ENCODE measurements at regions not wholly inside any gene's neighbourhood (a gene's known extent, or its start where the extent isn't known, plus 50 kb on each side); places are given as distances from the start of the nearest gene placed in this dataset.

DNA sequence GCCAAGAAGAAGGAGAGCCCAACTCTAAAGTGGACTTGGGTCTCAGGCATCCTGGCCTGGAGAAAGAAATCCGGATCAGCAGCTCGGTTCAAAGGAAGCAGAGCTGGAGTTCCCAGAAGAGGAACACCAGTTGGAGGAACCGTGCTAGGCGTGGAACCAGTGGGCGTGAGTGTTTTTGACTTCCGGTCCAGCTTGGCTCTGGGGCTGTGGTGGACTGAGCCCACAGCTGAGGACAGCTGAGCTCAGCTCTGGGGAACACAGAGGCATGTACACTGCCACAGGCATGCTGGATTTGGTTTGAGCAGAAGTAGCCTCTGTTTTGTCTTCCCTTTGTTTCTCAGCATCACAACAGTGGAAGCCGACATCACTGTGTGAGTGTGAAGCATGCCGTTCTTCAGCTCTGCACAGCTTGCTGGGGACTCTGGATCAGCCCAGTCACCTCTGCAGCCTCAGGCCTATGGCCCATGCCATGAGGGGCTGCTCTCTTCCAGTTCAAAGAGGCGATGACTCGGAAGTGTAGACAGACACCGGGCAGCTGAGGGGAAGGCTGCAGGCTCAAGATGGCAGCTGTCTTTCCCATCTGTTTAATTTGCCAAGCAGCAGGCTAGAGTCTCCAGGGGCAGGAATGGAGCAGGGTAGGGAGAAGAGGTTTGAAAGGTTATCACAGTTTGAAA is 185.8 kb upstream of the UBE3A start:
- no peak overlapping the region for H3K4ac ChIP-seq (ENCODE audit: low read depth in 1 of 2, low read length in 2 of 2)
- no peak overlapping the region for H2BK15ac ChIP-seq (ENCODE audit: low read depth, poor library complexity, severe bottlenecking)
- no peaks in the 10 kb centered on the region for H3K79me1 ChIP-seq (replicated peaks; ENCODE audit: low read length, poor library complexity, severe bottlenecking)
- H3K4me2 ChIP-seq (ENCODE audit: low read length, poor library complexity, severe bottlenecking): no peak overlapping the region
- H3K9ac ChIP-seq (ENCODE audit: low read length): no peak overlapping the region
- no peak overlapping the region for H4K8ac ChIP-seq (ENCODE audit: low read length)
- H4K91ac ChIP-seq (ENCODE audit: low read length): no peak overlapping the region
- no peak overlapping the region for H2BK120ac ChIP-seq (ENCODE audit: low read depth, low read length)
- no peaks in the 10 kb centered on the region for H3K36me3 ChIP-seq (ENCODE audit: control insufficient read depth in 1 of 2, insufficient read depth in 2 of 2, low read depth in 1 of 2, low read length in 2 of 2)
- H2AFZ ChIP-seq (ENCODE audit: low read depth, low read length): no peak overlapping the region
- no peak overlapping the region for H3K14ac ChIP-seq (ENCODE audit: low read length in 2 of 2)
- 82% methylated on average over 11 of the region's 11 CpGs for WGBS
- no peak overlapping the region for H3K23ac ChIP-seq (ENCODE audit: low read length in 2 of 2)
- no peak overlapping the region for H2BK12ac ChIP-seq (ENCODE audit: low read length in 2 of 2)
- H3K18ac ChIP-seq (ENCODE audit: low read depth in 1 of 2, low read length in 2 of 2): no peak overlapping the region
- no peaks in the 10 kb centered on the region for H3K4me1 ChIP-seq (ENCODE audit: control insufficient read depth, insufficient read depth, low read depth, low read length)
- H3K27me3 ChIP-seq (ENCODE audit: control insufficient read depth in 1 of 2, insufficient read depth in 1 of 2, low read length in 2 of 2): peaks cover 0 to 15% of the 10 kb centered on the region in 2 experiments
- no peak overlapping the region for H2AK5ac ChIP-seq (ENCODE audit: low read length, severe bottlenecking)
- no peak overlapping the region for H2BK5ac ChIP-seq (ENCODE audit: low read depth, low read length, poor library complexity, severe bottlenecking)
- no peaks in the 10 kb centered on the region for H3K9me3 ChIP-seq (ENCODE audit: control insufficient read depth, low read length)
- no peak overlapping the region for H3K27ac ChIP-seq (ENCODE audit: low read length, poor library complexity, severe bottlenecking)
- H3K4me3 ChIP-seq (ENCODE audit: insufficient read depth in 1 of 2, low read depth in 1 of 2, low read length in 2 of 2): no peak overlapping the region
- no peak for DNase-seq

DNA sequence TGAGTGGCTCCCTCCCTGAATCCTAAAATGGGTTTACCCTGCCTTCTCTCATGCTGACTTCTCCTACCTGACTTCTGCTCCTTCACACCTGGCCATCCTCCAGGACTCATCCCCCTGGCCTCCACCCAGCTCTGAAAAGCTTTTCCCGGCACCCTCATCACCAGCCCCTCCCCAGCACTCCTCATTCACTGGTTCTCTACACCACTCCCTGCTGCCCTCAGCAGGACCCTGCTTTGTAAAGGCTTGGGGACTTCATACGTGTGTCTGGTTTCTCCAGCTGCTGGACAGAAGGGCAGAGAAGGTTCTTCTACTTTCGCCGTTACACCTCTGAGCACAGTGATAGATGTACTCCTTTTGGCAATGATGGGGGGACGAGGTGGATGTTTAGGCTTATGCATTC is 184.9 kb upstream of the UBE3A start:
- Histone ChIP-seq H2BK12ac (ENCODE audit: low read length in 2 of 2) (no peak overlapping the region), H3K23ac (ENCODE audit: low read length in 2 of 2) (no peak overlapping the region), H3K27me3 (ENCODE audit: control insufficient read depth in 1 of 2, insufficient read depth in 1 of 2, low read length in 2 of 2) (peaks cover 0 to 15% of the 10 kb centered on the region in 2 experiments), H3K4me2 (ENCODE audit: low read length, poor library complexity, severe bottlenecking) (no peak overlapping the region), H3K9me3 (ENCODE audit: control insufficient read depth, low read length) (no peaks in the 10 kb centered on the region), H3K4me1 (ENCODE audit: control insufficient read depth, insufficient read depth, low read depth, low read length) (no peaks in the 10 kb centered on the region), H3K9ac (ENCODE audit: low read length) (no peak overlapping the region), H3K36me3 (ENCODE audit: control insufficient read depth in 1 of 2, insufficient read depth in 2 of 2, low read depth in 1 of 2, low read length in 2 of 2) (no peaks in the 10 kb centered on the region), H2BK120ac (ENCODE audit: low read depth, low read length) (no peak overlapping the region), H4K91ac (ENCODE audit: low read length) (no peak overlapping the region), H3K79me1 (replicated peaks; ENCODE audit: low read length, poor library complexity, severe bottlenecking) (no peaks in the 10 kb centered on the region), H2AK5ac (ENCODE audit: low read length, severe bottlenecking) (no peak overlapping the region), H3K14ac (ENCODE audit: low read length in 2 of 2) (no peak overlapping the region), H2AFZ (ENCODE audit: low read depth, low read length) (no peak overlapping the region), H4K8ac (ENCODE audit: low read length) (no peak overlapping the region), H3K4ac (ENCODE audit: low read depth in 1 of 2, low read length in 2 of 2) (no peak overlapping the region), H2BK15ac (ENCODE audit: low read depth, poor library complexity, severe bottlenecking) (no peak overlapping the region), H2BK5ac (ENCODE audit: low read depth, low read length, poor library complexity, severe bottlenecking) (no peak overlapping the region), H3K27ac (ENCODE audit: low read length, poor library complexity, severe bottlenecking) (no peak overlapping the region), H3K4me3 (ENCODE audit: insufficient read depth in 1 of 2, low read depth in 1 of 2, low read length in 2 of 2) (no peak overlapping the region), H3K18ac (ENCODE audit: low read depth in 1 of 2, low read length in 2 of 2) (no peak overlapping the region)
- DNase-seq: no peak
- WGBS: 54% methylated on average over 4 of the region's 5 CpGs

DNA sequence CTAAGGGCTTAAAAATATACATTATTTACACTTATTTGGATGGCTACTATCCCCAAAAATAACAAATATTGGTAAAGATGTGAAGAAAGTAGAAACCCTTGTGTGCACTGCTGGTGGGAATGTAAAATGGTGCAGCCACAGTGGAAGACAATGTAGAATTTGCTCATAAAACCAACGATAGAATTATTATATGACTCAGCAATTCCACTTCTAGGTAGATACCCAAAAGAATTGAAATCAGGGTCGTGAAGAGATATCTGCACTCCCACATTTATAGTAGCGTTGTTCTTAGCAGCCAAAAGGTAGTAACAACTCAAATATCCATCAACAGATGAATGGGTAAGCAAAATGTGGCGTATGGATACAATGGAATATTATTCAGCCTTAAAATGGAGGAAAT is 181.6 kb upstream of the UBE3A start:
- H4K91ac ChIP-seq (ENCODE audit: low read length): no peak overlapping the region
- no peak overlapping the region for H3K4ac ChIP-seq (ENCODE audit: low read depth in 1 of 2, low read length in 2 of 2)
- H3K14ac ChIP-seq (ENCODE audit: low read length in 2 of 2): no peak overlapping the region
- no peak overlapping the region for H3K4me3 ChIP-seq (ENCODE audit: insufficient read depth in 1 of 2, low read depth in 1 of 2, low read length in 2 of 2)
- WGBS: 67% methylated on average over 1 of the region's 4 CpGs
- no peak overlapping the region for H3K18ac ChIP-seq (ENCODE audit: low read depth in 1 of 2, low read length in 2 of 2)
- H2BK15ac ChIP-seq (ENCODE audit: low read depth, poor library complexity, severe bottlenecking): no peak overlapping the region
- no peaks in the 10 kb centered on the region for H3K4me1 ChIP-seq (ENCODE audit: control insufficient read depth, insufficient read depth, low read depth, low read length)
- peaks cover 0 to 15% of the 10 kb centered on the region in 2 experiments for H3K27me3 ChIP-seq (ENCODE audit: control insufficient read depth in 1 of 2, insufficient read depth in 1 of 2, low read length in 2 of 2)
- no peak overlapping the region for H3K23ac ChIP-seq (ENCODE audit: low read length in 2 of 2)
- no peak overlapping the region for H4K8ac ChIP-seq (ENCODE audit: low read length)
- no peak overlapping the region for H2BK12ac ChIP-seq (ENCODE audit: low read length in 2 of 2)
- no peak overlapping the region for H2BK5ac ChIP-seq (ENCODE audit: low read depth, low read length, poor library complexity, severe bottlenecking)
- no peaks in the 10 kb centered on the region for H3K36me3 ChIP-seq (ENCODE audit: control insufficient read depth in 1 of 2, insufficient read depth in 2 of 2, low read depth in 1 of 2, low read length in 2 of 2)
- no peak overlapping the region for H2AK5ac ChIP-seq (ENCODE audit: low read length, severe bottlenecking)
- H3K9ac ChIP-seq (ENCODE audit: low read length): no peak overlapping the region
- H3K9me3 ChIP-seq (ENCODE audit: control insufficient read depth, low read length): no peaks in the 10 kb centered on the region
- H2AFZ ChIP-seq (ENCODE audit: low read depth, low read length): no peak overlapping the region
- DNase-seq: no peak
- H3K79me1 ChIP-seq (replicated peaks; ENCODE audit: low read length, poor library complexity, severe bottlenecking): no peaks in the 10 kb centered on the region
- no peak overlapping the region for H3K4me2 ChIP-seq (ENCODE audit: low read length, poor library complexity, severe bottlenecking)
- H3K27ac ChIP-seq (ENCODE audit: low read length, poor library complexity, severe bottlenecking): no peak overlapping the region
- H2BK120ac ChIP-seq (ENCODE audit: low read depth, low read length): no peak overlapping the region

DNA sequence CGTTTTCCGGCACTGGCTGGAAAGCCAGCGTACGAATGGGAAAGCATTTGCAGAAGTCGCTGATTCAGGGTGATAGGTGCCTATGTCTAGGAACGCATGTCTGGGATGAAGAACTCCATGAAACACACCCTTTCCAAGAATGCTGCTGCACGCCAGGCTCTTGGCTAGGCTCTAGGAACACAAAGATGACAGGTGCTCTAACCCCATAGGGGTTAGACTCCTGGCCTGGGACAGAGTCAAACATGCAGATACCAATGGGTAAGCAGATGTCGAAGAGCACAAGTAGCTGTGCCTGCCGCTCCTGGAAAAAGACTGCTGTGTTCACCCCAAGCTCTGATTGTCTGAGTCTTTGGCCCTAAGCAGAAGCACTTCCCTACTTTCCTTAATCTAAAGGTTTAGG is 180.9 kb upstream of the UBE3A start:
- Histone ChIP-seq H3K23ac (ENCODE audit: low read length in 2 of 2) (no peak overlapping the region), H3K79me1 (replicated peaks; ENCODE audit: low read length, poor library complexity, severe bottlenecking) (no peaks in the 10 kb centered on the region), H2AFZ (ENCODE audit: low read depth, low read length) (no peak overlapping the region), H3K4me1 (ENCODE audit: control insufficient read depth, insufficient read depth, low read depth, low read length) (no peaks in the 10 kb centered on the region), H3K27ac (ENCODE audit: low read length, poor library complexity, severe bottlenecking) (no peak overlapping the region), H2BK12ac (ENCODE audit: low read length in 2 of 2) (no peak overlapping the region), H2AK5ac (ENCODE audit: low read length, severe bottlenecking) (no peak overlapping the region), H3K14ac (ENCODE audit: low read length in 2 of 2) (no peak overlapping the region), H2BK15ac (ENCODE audit: low read depth, poor library complexity, severe bottlenecking) (no peak overlapping the region), H3K9me3 (ENCODE audit: control insufficient read depth, low read length) (no peaks in the 10 kb centered on the region), H3K4me2 (ENCODE audit: low read length, poor library complexity, severe bottlenecking) (no peak overlapping the region), H3K4me3 (ENCODE audit: insufficient read depth in 1 of 2, low read depth in 1 of 2, low read length in 2 of 2) (no peak overlapping the region), H4K91ac (ENCODE audit: low read length) (no peak overlapping the region), H3K9ac (ENCODE audit: low read length) (no peak overlapping the region), H3K36me3 (ENCODE audit: control insufficient read depth in 1 of 2, insufficient read depth in 2 of 2, low read depth in 1 of 2, low read length in 2 of 2) (no peaks in the 10 kb centered on the region), H3K4ac (ENCODE audit: low read depth in 1 of 2, low read length in 2 of 2) (no peak overlapping the region), H4K8ac (ENCODE audit: low read length) (no peak overlapping the region), H2BK5ac (ENCODE audit: low read depth, low read length, poor library complexity, severe bottlenecking) (no peak overlapping the region), H3K27me3 (ENCODE audit: control insufficient read depth in 1 of 2, insufficient read depth in 1 of 2, low read length in 2 of 2) (peaks cover 0 to 10% of the 10 kb centered on the region in 2 experiments), H2BK120ac (ENCODE audit: low read depth, low read length) (no peak overlapping the region), H3K18ac (ENCODE audit: low read depth in 1 of 2, low read length in 2 of 2) (no peak overlapping the region)
- DNase-seq: no peak
- WGBS: 75% methylated on average over 9 of the region's 9 CpGs

Measured in mesenchymal stem cell (in vitro differentiated cells and primary cell).